HepG2 (cell line): ENCODE measurements at regions not wholly inside any gene's neighbourhood (a gene's known extent, or its start where the extent isn't known, plus 50 kb on each side); places are given as distances from the start of the nearest gene placed in this dataset.

Experiments used
- ATAC-seq: fragments of 200-7000 bp; cut with Tn5 transposase; 3 replicates; pipeline ENCODE4 v1.9.1; 2020; ENCODE audit warnings: mild to moderate bottlenecking, moderate library complexity
- BruUV-seq: library from RNA; stranded (reverse); fragments of 400-500 nt; replicated peaks from 2 replicates; lab custom pipeline; 2021; lab: Mats Ljungman, UMichigan
- CTCF ChIA-PET: fragments of 300-600 bp; formaldehyde crosslinking; extraction: SDS; loops from one replicate; lab custom pipeline; 2021; ENCODE audit warnings: low total read pairs, inconsistent platforms, low intra/inter-chr PET ratio; lab: Yijun Ruan, JAX
- POLR2A ChIA-PET: fragments of 350-600 bp; sonication (Branson Sonifier 250); formaldehyde crosslinking; loops from one replicate; lab custom pipeline; 2020; ENCODE audit warnings: antibody characterized with exemption, inconsistent platforms; lab: Yijun Ruan, JAX
- DNase-seq: peaks from one replicate; pipeline ENCODE4 v3.0.0-alpha.2; 2015; ENCODE audit warnings: low spot score
- FAIRE-seq: peaks from 3 replicates; lab custom pipeline; 2011; peaks lifted over from hg19 to GRCh38; lab: Jason Lieb, UNC
- H2AFZ ChIP-seq: one replicate; pipeline ENCODE4 v1.6.1; 2011; ENCODE audit warnings: low read length, inconsistent platforms
- H3K27ac ChIP-seq: fragments of 300-600 bp; 3 replicates; pipeline ENCODE4 v1.8.0; 2011; ENCODE audit warnings: mixed run types, mild to moderate bottlenecking, mixed read lengths, low read length, inconsistent platforms; ENCODE audit not compliant: insufficient read depth; ENCODE audit errors: extremely low read length
- H3K27me3 ChIP-seq, 2 experiments: fragments of 200-600 bp in 1 of 2; 2 replicates in 1 of 2; 3 replicates in 1 of 2; pipeline versions ENCODE4 v1.6.0 to v1.8.0; 2011; ENCODE audit warnings: low read length in 2 of 2, mild to moderate bottlenecking in 2 of 2, moderate library complexity in 2 of 2, inconsistent platforms in 1 of 2; ENCODE audit not compliant: insufficient read depth in 2 of 2, control insufficient read depth in 1 of 2
- H3K36me3 ChIP-seq, 2 experiments: fragments of 200-600 bp in 1 of 2; replicated peaks in 1 of 2; 2 replicates in 1 of 2; 3 replicates in 1 of 2; pipeline versions ENCODE4 v1.5.1 to v1.8.0; 2011; ENCODE audit warnings: low read length in 2 of 2, inconsistent platforms in 1 of 2; ENCODE audit not compliant: insufficient read depth in 2 of 2, control insufficient read depth in 1 of 2
- H3K4me1 ChIP-seq: 2 replicates; pipeline ENCODE4 v1.5.1; 2012; ENCODE audit warnings: low read length, inconsistent platforms; ENCODE audit not compliant: insufficient read depth
- H3K4me2 ChIP-seq: 2 replicates; pipeline ENCODE4 v1.6.0; 2011; ENCODE audit warnings: low read depth, low read length, inconsistent platforms
- H3K4me3 ChIP-seq, 3 experiments: fragments of 200-600 bp in 1 of 3; sonication (generic), shearing (Covaris generic) in 1 of 3; replicated peaks in 1 of 3; 2 replicates each; pipeline ENCODE4 v1.5.1; 2011 to 2016; ENCODE audit warnings: low read length in 3 of 3, inconsistent platforms in 2 of 3, low read depth in 2 of 3, mild to moderate bottlenecking in 2 of 3, control low read depth in 1 of 3, mixed read lengths in 1 of 3; ENCODE audit not compliant: insufficient read depth in 1 of 3
- H3K79me2 ChIP-seq: one replicate; pipeline ENCODE4 v1.6.1; 2011; ENCODE audit warnings: low read length, inconsistent platforms; ENCODE audit not compliant: insufficient read depth
- H3K9ac ChIP-seq: 2 replicates; pipeline ENCODE4 v1.6.0; 2011; ENCODE audit warnings: mild to moderate bottlenecking, low read depth, low read length, inconsistent platforms; ENCODE audit not compliant: insufficient read depth
- H3K9me3 ChIP-seq: 2 replicates; pipeline ENCODE4 v1.5.1; 2012; ENCODE audit warnings: mild to moderate bottlenecking, low read length
- H4K20me1 ChIP-seq: 2 replicates; pipeline ENCODE4 v1.6.0; 2011; ENCODE audit warnings: inconsistent platforms, mild to moderate bottlenecking, low read length, moderate library complexity; ENCODE audit not compliant: insufficient read depth
- ARNT ChIP-seq: fragments of 450-650 bp; IDR thresholded peaks from 2 replicates; pipeline ENCODE4 v1.6.1; 2017
- CREB1 ChIP-seq, 2 experiments: fragments of 450-650 bp in 1 of 2; IDR thresholded peaks; 2 replicates each; pipeline ENCODE4 v1.6.1; 2016 to 2017; ENCODE audit warnings: control low read depth in 1 of 2, mild to moderate bottlenecking in 1 of 2, missing compliant biosample characterization in 1 of 2, missing genetic modification characterization in 1 of 2
- FOXK2 ChIP-seq: fragments of 450-650 bp; IDR thresholded peaks from 2 replicates; pipeline ENCODE4 v1.6.1; 2016
- POLR2AphosphoS2 ChIP-seq: IDR thresholded peaks from 2 replicates; pipeline ENCODE4 v1.6.1; 2011; ENCODE audit warnings: low read depth, low read length, improper control_type of control experiment
- TCF7L2 ChIP-seq: IDR thresholded peaks from 2 replicates; pipeline ENCODE4 v1.6.1; 2011; ENCODE audit warnings: mild to moderate bottlenecking, low read depth, low read length, moderate library complexity
- ZNF205 ChIP-seq: IDR thresholded peaks from 2 replicates; pipeline ENCODE4 v1.6.1; 2018; ENCODE audit warnings: missing biosample characterization, missing genetic modification reagents
- WGBS: methylation state at CpG from one replicate; pipeline ENCODE4 v1.1.6; 2017; ENCODE audit warnings: low lambda C conversion rate; 5-methylcytosine and 5-hydroxymethylcytosine counted together
- in situ Hi-C: cut with HindIII; loops from 2 replicates; pipeline ENCODE4 v1.10.0; 2017; ENCODE audit warnings: low pct_unique_long_range_greater_than_20kb; ENCODE audit not compliant: extremely low pct_ligation_motif_present
- intact Hi-C: fragments of 100-400 bp; cut with micrococcal nuclease; formaldehyde crosslinking; loops from one replicate; pipeline ENCODE4 v1.10.0; 2022; ENCODE audit not compliant: unreplicated experiment
- TF ChIP-seq, protein P1 (sequence below): sonication (generic); formaldehyde crosslinking; IDR thresholded peaks from 2 replicates; pipeline ENCODE4 v1.5.0; 2020; ENCODE audit warnings: mild to moderate bottlenecking, missing genetic modification reagents, borderline replicate concordance

DNA sequence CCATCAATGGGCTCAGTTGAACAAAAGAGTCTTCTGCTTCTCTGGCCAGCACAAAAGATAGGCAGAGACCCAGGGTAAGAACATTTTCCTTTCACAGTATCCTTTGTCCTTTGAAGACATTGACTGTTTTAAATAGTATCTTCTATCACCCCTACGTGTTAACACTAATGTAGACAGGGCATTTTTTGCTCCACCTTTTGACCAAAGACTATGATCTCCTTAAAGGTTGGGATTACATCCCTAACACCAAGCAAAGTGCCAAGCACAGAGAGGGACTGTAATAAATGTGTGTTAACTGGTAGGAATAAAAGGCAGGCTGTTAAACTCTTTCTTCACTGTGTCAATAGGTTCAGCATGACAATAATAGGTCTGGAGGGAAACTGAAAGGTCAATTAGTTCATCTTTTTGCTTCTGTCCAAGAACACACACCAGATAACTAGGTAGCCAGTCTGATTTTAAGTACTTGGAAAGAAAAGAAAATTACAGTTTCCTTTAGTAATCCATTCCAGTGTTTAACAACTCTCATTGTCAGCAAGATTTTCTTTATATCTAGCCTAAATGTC is 63.6 kb upstream of the NOX3 start (continued):
- TF ChIP-seq, protein P1, sequence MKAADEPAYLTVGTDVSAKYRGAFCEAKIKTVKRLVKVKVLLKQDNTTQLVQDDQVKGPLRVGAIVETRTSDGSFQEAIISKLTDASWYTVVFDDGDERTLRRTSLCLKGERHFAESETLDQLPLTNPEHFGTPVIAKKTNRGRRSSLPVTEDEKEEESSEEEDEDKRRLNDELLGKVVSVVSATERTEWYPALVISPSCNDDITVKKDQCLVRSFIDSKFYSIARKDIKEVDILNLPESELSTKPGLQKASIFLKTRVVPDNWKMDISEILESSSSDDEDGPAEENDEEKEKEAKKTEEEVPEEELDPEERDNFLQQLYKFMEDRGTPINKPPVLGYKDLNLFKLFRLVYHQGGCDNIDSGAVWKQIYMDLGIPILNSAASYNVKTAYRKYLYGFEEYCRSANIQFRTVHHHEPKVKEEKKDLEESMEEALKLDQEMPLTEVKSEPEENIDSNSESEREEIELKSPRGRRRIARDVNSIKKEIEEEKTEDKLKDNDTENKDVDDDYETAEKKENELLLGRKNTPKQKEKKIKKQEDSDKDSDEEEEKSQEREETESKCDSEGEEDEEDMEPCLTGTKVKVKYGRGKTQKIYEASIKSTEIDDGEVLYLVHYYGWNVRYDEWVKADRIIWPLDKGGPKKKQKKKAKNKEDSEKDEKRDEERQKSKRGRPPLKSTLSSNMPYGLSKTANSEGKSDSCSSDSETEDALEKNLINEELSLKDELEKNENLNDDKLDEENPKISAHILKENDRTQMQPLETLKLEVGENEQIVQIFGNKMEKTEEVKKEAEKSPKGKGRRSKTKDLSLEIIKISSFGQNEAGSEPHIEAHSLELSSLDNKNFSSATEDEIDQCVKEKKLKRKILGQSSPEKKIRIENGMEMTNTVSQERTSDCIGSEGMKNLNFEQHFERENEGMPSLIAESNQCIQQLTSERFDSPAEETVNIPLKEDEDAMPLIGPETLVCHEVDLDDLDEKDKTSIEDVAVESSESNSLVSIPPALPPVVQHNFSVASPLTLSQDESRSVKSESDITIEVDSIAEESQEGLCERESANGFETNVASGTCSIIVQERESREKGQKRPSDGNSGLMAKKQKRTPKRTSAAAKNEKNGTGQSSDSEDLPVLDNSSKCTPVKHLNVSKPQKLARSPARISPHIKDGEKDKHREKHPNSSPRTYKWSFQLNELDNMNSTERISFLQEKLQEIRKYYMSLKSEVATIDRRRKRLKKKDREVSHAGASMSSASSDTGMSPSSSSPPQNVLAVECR (CRISPR knock-in tag) = no peak
- TF ChIP-seq POLR2AphosphoS2 = no peak
- TF ChIP-seq FOXK2 = no peak
- TF ChIP-seq ARNT = no peak

- Histone ChIP-seq H3K4me1 (peaks cover 17% of the 10 kb centered on the region), H2AFZ (no peak overlapping the region), H4K20me1 (no peaks in the 10 kb centered on the region), H3K27me3 (no peaks in the 10 kb centered on the region), H3K9me3 (no peaks in the 10 kb centered on the region), H3K27ac (no peak overlapping the region), H3K9ac (no peak overlapping the region), H3K4me2 (no peak overlapping the region), H3K36me3 (no peaks in the 10 kb centered on the region), H3K4me3 (no peak overlapping the region), H3K79me2 (no peaks in the 10 kb centered on the region)
- ChIA-PET POLR2A (no interaction called here), CTCF (no interaction called here)
- no TSS peak for BruUV-seq
- ATAC-seq (no peak), FAIRE-seq (no peak), DNase-seq (no peak)
- intact Hi-C loops = no loop called here
- WGBS = 90% methylated on average over 8 of the region's 8 CpGs
- in situ Hi-C loops = no loop called here
- TF ChIP-seq ZNF205 (no peak), TCF7L2 (no peak), CREB1 (IDR thresholded peaks at IDR 0.05) (no peak), CREB1 (CRISPR knock-in tag; IDR thresholded peaks at IDR 0.05) (no peak)
Measured at GRCh38 chr6:155517294-155517693, 61.7 kb upstream of the NOX3 start.
